NCI-H146 treated with DMSO at 0.1 percent for 48 hours (cell line): ENCODE measurements at regions not wholly inside any gene's neighbourhood (a gene's known extent, or its start where the extent isn't known, plus 50 kb on each side); places are given as distances from the start of the nearest gene placed in this dataset.

Experiments used
- DNase-seq: peaks from one replicate; lab custom pipeline; 2025; ENCODE audit not compliant: unreplicated experiment; lab: John Stamatoyannopoulos, UW

DNA sequence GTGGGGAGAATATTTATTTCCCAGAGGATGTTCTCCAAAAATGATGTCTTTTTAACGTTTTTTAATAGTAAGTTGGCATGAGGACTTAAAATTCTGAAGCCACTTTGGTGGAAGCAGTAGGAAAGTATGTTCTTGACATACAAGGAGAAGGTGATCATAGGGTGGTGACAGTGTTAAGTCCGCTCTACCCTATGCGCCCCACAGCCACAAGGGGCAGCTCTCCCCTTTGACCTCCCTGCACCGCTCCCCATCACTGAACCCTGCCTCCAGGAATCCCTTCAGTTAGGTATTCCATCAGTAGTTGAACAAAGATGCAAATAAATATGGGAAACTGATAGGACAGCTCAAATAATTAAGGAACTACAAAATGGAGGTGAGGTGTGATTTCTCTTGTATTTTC, 111.4 kb downstream of the PLEKHG1 start:
- no peak for DNase-seq

DNA sequence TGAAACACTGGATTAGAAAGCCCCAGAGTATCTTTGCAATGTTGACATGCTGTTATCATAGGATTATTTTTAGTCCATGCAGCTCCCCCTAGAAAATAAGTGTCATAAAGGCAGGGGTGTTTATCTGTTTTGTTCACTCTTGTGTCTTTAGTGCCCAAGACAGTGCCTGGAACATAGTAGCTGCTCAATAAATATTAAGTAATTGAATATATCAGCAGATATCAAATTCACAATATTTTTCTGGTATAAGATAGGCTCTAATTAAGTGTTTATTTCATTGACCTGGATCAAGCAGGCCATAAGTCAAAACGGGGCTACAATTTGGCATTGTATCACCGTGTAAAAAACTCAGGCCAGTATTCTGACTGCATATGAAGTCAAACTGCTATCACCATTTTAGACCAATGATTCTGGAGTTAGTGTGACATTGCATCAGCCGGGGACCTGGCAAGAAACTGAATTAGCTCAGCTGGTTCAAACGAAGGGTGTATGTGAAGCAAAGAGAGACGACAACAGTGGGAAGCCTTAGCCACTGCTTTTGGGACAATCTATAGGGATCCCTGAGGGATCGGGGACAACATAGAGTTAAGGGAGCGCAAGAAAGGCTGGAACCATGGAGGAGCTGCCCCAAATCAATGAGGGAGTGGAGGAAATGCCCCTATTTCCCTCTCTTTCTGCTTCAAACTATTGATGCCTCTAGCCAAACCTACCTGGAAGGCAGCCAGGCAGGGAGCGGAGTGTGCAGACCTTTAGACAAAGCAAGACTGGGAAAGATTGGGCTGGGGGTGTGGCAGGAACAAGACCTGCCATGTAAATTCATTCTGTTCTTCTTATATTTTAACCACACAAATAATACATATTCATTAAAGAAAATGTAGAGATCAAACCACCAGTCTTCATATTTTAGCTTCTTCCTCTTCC, 112.2 kb downstream of the PLEKHG1 start:
- DNase-seq: no peak

DNA sequence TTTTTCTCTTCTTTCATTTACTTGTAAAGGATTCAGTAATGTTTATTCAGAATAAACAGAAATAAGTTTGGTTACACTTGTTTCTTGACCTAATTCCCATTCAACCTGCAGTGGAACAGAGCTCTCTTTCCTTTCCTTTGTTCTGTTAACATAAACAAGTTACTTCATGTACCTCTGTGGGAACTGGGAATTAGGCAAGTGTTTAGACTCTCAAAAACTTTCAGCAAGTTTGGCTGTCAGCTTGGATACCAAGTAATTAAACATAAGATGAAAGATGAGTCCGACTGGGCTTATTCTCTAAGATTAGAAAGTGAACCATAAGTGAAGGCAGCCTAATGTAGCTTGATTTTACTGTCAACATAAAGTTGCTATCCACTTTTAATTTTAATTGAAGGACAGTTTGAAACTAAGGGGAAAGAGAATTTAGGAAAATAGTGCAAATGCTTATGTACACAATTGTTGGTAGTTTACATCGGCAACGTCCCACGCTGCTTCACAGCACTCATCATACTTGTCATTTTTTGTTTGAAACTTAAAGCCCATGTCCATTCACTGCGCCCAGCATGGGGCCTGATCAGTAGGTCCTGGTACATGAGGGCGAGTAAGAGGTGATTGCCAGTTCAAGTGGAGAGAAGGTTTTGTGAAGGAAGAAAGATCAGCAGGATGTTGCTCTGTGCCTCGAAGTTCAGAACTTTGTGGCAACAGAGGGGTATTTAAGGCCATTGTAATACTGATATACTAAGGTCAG, 113.0 kb downstream of the PLEKHG1 start:
- DNase-seq: no peak

DNA sequence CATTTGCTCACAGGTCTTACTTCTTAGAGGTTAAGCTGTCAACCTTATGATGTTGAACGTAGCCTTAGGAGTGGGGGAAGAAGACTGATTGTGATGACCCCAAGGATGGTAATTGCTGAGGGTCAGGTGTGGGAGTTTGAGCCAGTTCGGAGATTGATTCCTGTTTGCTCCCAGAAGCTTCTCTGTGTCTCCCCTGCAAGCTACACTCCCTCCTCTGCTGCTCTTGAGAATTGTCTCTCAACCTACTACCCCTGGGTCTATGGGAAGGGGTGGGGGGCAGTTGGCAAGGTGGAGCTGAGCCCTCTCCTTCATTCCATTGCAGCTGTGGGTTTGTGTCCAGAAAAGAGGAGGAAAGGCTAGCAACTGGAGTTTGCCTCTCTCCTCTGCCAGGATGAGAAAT, 113.8 kb downstream of the PLEKHG1 start:
- no peak for DNase-seq

DNA sequence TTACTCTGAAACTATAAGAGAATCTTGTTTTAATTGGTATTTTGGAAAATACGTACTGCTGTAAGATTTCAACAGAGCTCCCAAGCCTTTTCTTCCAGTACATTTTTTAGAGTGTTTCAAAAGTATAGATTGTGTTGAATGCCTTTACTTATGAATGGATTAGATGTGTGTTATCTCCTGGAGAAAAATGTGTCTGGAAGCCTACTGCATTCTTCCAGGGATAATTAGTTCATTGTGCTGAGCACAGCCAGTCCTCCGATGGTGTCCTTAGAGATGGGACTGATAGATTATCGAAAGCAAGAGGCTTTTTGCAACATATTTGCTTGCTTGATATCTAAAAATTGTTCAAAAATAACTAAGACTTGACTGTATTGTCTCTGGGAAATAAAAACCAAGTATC, 114.2 kb downstream of the PLEKHG1 start:
- no peak for DNase-seq

DNA sequence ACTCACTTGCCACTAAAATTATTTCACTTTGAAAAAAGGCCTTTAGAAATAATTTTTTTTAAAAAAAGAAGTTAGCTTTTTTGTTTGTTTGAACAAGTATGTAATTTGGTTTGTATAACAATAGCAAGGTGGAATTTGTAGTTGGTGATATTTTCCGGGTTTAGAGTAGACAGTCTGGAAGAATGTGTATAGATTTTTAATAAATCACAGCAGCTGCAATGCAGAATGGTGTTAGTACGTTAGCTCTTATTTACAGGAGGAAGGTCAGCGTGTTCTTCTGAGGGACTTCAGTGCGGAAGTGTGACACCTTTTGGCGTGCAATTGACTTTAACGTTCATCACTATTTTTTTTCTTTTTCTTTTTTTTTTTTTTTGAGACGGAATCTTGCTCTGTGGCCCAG, 115.4 kb downstream of the PLEKHG1 start:
- no peak for DNase-seq

DNA sequence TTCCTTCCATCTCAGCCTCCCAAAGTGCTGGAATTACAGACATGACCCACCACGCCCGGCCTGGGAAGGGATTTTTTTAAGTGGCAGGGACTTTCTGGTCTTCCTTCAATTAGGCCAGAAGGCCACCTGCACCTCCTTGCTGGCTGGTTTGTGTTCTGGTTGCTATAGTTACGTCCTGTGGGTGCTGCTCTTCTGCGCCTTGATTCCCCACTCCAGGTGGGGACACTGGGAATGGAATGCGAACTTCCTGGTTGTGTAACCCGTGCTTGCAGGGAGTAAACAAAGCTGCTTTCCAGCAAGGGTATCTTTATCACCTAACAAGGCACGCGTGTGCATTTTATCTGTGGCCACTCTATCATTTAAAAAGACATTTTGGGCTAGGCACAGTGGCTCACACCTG, 117.7 kb downstream of the PLEKHG1 start:
- DNase-seq: no peak

DNA sequence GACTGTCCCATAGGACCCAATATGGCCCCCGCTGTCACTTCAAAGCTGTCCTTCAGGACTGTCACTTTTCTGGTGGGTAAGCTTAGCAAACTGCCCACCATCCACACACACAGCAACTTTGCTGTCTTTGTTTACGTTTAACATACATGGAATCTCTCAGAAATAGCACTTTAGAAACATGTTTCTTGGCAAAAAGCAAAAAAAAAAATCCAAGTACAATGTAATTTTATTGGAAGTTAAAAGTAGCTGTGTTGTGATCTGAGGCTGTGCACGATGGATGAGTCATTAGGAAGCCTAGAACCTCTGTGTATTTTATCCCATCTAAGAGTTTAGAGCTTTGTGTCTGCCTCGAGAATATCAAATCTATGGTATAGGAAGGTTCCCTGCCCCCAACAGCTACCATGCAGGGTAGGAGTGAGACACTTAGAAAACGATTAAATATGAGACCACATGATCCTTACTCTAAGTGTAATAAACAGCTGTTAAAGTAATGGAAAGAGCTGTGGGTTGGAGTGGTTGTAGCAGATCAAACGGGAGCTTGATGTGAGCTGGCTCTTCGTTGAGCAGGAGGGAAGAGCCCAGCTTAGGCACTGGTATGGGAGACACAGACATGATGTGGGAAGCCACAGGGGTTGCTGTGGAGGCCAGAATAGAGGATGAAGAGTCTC, 119.5 kb downstream of the PLEKHG1 start:
- no peak for DNase-seq

DNA sequence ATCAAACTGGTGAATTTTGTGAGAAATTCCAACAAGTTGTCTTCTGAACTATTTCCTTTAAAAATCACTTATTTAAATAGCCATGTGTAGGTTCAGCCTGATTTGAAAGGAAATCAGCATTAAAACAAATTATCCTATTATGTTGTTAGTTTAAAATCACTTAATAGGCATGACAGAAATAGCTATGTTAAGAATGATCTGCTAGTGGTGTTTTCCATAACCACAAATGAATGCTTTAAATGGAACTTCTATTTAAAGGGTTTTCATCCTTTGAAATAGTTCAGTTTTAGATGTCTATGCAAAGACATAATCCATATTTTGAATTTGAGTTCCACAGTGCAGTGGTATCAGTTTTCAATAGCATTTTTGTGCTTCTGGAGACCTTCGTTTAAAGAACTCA, 120.1 kb downstream of the PLEKHG1 start:
- no peak for DNase-seq

DNA sequence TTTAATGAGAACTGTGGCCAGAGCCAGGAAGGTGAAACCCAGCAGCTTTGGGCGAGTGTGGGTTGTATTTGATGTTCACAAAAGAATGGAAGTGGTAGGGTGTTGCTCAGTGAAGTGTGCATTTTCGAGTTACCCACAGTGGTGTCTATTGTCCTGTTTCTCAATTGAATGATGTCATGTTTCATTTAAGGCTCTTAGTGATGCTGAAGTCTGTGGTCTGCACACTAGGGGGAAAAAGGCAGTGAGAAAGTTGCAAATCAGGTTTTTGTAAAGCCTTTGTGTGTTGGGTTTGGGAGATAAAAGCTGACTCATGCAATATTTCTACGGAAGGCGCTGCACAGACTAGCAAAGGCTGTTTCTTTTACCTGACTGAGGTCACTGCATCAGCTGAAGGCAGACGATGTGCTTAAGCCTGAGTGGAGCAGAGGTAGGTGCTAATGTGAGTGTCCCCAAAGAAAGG, 121.1 kb downstream of the PLEKHG1 start:
- peak; percentile 89 for DNase-seq

DNA sequence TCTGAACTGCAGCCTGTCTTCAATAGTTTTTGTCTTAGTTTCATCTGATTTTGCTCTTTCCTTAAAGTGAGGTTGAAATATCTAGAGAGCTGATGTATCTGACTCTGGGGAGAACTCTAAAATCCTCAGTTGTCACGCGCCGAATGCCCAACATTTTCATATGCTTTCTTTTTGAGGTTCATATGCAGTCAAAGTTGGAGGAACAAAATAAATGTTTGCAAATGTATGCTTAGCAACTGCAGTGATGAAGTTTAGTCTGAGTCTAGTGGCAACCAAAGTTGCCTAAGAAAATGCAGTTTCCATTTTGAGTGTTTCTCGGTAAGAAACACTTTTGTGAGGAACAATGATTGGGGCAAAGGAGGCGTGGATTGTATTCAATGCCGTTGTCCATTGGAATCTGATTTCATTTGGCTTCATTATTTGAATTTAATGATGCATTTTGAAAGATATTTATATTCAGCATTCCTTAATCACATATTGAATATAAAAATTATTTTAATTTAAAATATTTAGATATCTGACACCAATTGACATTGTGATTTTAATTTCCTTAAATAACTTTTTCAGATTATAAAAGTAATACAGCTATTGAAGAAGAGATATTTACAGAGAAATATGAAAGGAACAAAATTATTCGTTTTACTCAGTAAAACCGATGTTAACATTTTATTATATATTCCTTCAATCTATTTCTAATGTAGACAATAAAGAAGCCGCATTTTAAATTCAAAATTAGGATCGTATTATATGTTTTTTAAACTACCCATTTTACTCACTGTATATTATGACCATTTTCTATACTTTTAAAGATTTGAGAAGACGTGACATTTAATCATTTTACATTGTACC, 122.0 kb downstream of the PLEKHG1 start:
- DNase-seq: no peak

DNA sequence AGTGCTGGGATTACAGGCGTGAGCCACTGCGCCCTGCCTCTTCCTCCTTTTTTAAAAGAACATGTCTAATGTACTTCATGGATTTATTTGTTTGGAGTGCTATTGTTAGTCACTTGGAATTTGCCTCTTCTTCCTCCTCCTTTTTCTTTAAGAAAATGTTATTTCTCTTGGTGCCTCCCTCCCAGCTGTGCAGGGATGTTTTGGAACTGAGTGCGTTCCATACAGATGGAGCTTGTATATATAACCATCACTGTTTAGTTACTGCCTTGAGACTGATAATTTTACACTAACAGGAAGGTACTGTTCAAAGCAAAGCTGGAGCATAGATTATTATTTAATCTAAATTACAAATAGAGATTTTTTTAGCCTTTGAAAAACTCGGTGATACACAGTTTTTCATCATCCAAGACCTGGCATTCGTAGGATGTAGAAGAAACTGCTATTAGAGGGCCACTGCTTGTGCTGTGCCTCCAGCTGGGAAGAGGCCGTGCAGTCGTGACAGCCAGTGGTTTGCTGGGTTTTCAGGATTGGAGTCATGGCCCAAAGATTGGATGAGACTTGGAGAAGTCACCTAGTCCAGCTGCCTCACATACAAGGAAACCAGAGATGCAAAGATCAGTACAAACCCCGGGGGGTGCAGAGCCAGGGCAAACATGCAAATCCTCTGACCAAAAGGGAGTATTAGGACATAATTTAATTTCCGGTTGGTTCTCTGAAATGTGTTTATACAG, 123.1 kb downstream of the PLEKHG1 start:
- DNase-seq: no peak

DNA sequence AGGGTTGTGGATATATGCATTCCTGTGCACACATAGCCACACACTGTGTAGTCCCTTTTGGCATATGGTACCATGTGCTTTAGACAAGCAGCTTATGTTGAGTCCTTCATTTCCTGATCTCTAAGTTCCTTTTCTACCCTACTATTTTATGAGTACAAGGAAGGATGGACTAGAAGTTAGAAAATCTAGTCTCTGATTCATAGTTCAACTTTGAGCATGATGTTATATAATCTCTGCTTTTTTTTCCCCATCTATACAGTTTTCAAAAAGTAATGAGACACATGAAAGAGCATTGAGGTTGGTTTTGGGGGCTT, 123.6 kb downstream of the PLEKHG1 start:
- DNase-seq: no peak

DNA sequence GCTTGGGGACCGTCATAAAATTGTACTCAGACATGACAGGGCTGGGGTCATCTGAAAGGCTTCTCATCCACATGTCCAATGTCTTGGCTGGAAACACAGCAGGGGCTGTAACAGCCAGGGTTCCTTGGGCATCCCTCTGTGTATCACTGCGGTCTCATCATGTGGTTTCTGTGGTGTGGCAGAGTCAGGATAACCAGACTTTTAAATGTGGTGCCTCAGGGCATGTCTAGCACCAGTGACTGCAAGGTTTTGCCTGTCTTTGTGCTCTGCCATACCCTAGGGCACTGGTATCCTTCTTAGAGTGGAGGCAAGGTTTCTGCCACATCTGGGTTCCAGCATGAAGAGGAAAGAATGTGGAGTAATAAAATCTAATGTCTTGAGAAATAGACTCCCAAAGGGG, 124.2 kb downstream of the PLEKHG1 start:
- DNase-seq: no peak

DNA sequence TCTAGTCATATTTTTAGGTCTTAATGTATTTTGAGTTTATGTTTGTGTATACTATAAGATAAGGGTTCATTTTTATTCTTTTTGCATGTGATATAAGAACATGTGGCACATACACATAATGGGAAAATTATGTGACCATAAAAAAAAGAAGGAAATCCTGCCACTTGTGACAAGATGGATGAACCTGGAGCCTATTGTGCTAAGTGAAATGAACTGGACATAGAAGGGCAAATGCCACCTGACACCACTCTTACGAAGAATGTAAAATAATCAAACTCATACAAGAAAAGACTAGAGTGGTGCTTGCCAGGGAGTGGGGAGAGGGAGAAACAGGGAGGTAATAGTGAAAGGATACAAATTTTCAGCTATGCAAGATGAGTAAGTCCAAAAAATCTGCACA, 126.1 kb downstream of the PLEKHG1 start:
- DNase-seq: no peak

DNA sequence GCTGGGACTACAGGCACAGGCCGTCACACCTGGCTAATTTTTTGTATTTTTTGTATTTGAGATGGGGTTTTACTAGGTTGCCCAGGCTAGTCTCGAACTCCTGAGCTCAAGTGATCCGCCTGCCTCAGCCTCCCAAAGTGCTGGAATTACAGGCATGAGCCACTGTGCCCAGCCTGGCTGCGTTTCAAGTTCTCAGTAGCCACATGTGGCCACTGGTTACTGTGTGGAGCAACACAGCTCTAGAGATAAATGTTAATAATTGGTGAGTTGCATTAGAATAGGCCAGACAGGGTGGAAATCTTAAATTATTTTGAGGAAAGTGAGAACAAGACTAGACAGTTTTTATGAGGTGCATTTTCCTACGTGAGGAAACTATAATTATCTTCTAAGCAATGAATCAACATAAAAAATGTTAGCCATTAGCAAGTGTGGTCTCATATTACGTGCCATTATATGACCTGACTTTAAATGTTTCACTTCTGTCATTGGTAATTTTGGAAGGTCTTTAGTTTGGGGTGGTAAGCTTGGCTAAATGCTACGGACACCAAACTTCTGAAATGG, 129.6 kb downstream of the PLEKHG1 start:
- no peak for DNase-seq

DNA sequence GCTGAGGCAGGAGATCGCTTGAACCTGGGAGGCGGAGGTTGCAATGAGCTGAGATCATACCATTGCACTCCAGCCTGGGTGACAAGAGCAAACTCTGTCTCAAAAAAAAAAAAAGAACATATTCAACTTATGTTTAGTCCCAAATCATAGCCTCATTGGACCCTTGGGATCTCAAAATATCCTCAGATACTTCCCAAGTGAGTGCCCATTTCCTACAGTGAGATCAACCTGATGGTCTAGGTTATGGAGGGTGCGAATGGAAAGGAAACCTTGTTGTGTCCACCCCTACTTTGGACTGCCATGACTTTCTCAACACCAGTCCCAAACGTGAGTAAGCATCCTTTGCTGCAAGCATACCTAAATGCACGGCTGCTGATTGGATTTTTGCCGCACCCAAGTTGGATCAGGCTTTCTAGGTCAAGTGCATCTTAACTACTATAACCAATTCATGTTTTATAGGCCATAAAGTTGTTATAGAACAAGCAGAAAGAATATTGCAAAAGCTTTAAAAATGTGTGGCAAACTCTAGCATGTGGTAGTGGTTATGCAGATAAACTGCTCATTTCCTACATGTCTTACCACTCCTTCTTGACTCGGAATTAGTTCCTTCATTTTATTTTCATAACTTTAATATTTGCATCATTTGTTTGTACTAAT, 131.2 kb downstream of the PLEKHG1 start:
- no peak for DNase-seq

DNA sequence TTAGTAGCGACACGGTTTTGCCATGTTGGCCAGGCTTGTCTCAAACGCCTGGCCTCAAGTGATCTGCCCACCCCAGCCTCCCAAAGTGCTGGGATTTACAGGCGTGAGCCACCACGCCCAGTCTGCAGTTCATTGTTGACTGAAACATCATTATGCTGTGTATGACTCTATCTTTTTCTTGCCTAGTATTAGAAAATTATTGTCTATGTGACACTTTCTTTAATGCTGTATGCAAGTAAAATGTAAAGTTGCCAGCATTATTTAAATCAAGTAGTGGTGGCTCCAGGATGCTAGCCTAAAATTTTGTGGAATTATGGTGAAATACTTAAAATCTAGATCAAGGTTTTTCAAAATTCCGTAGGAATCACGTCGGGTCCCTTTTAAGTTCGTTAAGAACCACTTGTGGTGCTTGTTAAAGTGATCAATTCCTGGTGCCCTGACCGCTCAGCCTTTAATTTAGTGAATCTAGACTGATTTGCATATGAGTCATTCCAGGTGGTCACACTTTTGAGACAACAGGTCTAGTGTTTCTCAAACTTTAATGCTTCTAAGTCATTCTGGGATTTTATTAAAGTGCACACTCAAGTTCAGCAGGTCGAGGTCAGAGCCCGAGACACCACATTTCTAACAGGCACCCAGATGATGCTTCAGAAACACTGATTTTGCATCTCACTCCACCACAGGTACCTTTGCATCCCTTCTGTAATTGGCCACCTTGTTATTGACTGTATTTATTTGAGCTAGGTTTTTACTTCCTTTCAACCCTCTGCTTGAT, 132.6 kb upstream of the MTHFD1L start:
- no peak for DNase-seq

DNA sequence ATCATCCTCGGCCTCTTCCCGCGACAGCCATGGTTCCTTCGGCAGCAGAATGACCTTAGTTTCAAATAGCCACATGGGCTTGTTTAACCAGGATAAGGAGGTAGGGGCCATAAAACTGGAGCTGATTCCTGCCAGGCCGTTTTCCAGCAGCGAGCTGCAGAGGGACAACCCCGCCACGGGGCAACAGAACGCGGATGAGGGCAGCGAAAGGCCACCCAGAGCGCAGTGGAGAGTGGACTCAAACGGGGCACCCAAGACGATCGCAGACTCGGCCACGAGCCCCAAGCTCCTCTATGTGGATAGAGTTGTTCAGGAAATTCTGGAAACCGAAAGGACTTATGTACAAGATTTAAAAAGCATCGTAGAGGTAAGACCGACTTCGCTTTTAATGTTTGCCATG, 131.8 kb upstream of the MTHFD1L start:
- DNase-seq: no peak
